ENCODE measurements at regions not wholly inside any gene's neighbourhood (a gene's known extent, or its start where the extent isn't known, plus 50 kb on each side); places are given as distances from the start of the nearest gene placed in this dataset.
"Not testable (repeated sequence)": the region's sequence is repeated elsewhere in the genome, so short reads cannot be mapped to it uniquely, and the experiment has no call there.

GRCh38 chr10:57692255-57692980, 575.3 kb downstream of the IPMK start:
- no peak for ATAC-seq
- Mint-ChIP-seq H3K27ac (no peak overlapping the region), H3K4me1 (no peaks in the 10 kb centered on the region), H3K9me3 (peaks cover 0 to 3% (median 0%) of the 10 kb centered on the region in 9 donors), H3K27me3 (no peaks in the 10 kb centered on the region), H3K4me3 (no peak overlapping the region), H3K36me3 (no peaks in the 10 kb centered on the region)
- DNase-seq, result no peak
- POLR2A ChIA-PET, result no interaction called here

- Mint-ChIP-seq H3K4me3 (no peak overlapping the region), H3K4me1 (no peaks in the 10 kb centered on the region), H3K9me3 (peaks cover 0 to 3% (median 0%) of the 10 kb centered on the region in 9 donors), H3K36me3 (no peaks in the 10 kb centered on the region), H3K27ac (no peak overlapping the region), H3K27me3 (no peaks in the 10 kb centered on the region)
- ATAC-seq (no peak), DNase-seq (no peak)
- POLR2A ChIA-PET, result no interaction called here
These were observed 577.9 kb downstream of the IPMK start for GRCh38 chr10:57689596-57690297.

- DNase-seq, result no peak
- Mint-ChIP-seq H3K36me3 (no peaks in the 10 kb centered on the region), H3K27me3 (peaks cover 0 to 1% (median 0%) of the 10 kb centered on the region in 5 donors), H3K27ac (no peak overlapping the region), H3K4me1 (no peaks in the 10 kb centered on the region), H3K4me3 (no peak overlapping the region), H3K9me3 (peaks cover 0 to 12% (median 3%) of the 10 kb centered on the region in 9 donors)
- POLR2A ChIA-PET, result no interaction called here
- no peak for ATAC-seq
These were observed 587.8 kb downstream of the IPMK start for GRCh38 chr10:57679916-57680315.

- H3K27me3 Mint-ChIP-seq, result no peaks in the 10 kb centered on the region
- no peaks in the 10 kb centered on the region for H3K4me1 Mint-ChIP-seq
- DNase-seq (no peak), ATAC-seq (no peak)
- POLR2A ChIA-PET, result no interaction called here
- no peaks in the 10 kb centered on the region for H3K36me3 Mint-ChIP-seq
- no peak overlapping the region for H3K4me3 Mint-ChIP-seq
- peaks cover 0 to 19% (median 5%) of the 10 kb centered on the region in 9 donors for H3K9me3 Mint-ChIP-seq
- H3K27ac Mint-ChIP-seq, result no peak overlapping the region
These were observed 592.6 kb downstream of the IPMK start for GRCh38 chr10:57675125-57675524.

GRCh38 chr10:57673446-57673960, 594.2 kb downstream of the IPMK start:
- ATAC-seq, result no peak
- H3K4me1 Mint-ChIP-seq, result no peaks in the 10 kb centered on the region
- no peak overlapping the region for H3K4me3 Mint-ChIP-seq
- H3K9me3 Mint-ChIP-seq, result peaks cover 0 to 12% (median 5%) of the 10 kb centered on the region in 9 donors
- H3K27me3 Mint-ChIP-seq, result no peaks in the 10 kb centered on the region
- H3K27ac Mint-ChIP-seq, result no peak overlapping the region
- POLR2A ChIA-PET, result interaction anchor here (0.5 kb wide), 1 partner anchor 55 kb away, joined by 3 read pairs; no protein-coding TSS in a partner anchor
- DNase-seq, result no peak
- no peaks in the 10 kb centered on the region for H3K36me3 Mint-ChIP-seq

- H3K4me3 Mint-ChIP-seq, result no peak overlapping the region
- no peak for DNase-seq
- ATAC-seq, result no peak
- POLR2A ChIA-PET, result no interaction called here
- no peaks in the 10 kb centered on the region for H3K36me3 Mint-ChIP-seq
- H3K4me1 Mint-ChIP-seq, result no peaks in the 10 kb centered on the region
- H3K27ac Mint-ChIP-seq, result no peak overlapping the region
- H3K9me3 Mint-ChIP-seq, result peaks cover 0 to 10% (median 0%) of the 10 kb centered on the region in 9 donors
- H3K27me3 Mint-ChIP-seq, result no peaks in the 10 kb centered on the region
These were observed 602.9 kb downstream of the IPMK start for GRCh38 chr10:57664815-57665214.

- Mint-ChIP-seq H3K4me3 (no peak overlapping the region), H3K4me1 (no peaks in the 10 kb centered on the region), H3K36me3 (no peaks in the 10 kb centered on the region), H3K27me3 (no peaks in the 10 kb centered on the region), H3K9me3 (peaks cover 0 to 10% (median 0%) of the 10 kb centered on the region in 9 donors), H3K27ac (no peak overlapping the region)
- DNase-seq, result no peak
- no peak for ATAC-seq
- POLR2A ChIA-PET, result no interaction called here
These were observed 604.3 kb downstream of the IPMK start for GRCh38 chr10:57663401-57663800.

GRCh38 chr10:57661206-57661605, 606.5 kb downstream of the IPMK start:
- Mint-ChIP-seq H3K27ac (no peak overlapping the region), H3K9me3 (peaks cover 0 to 10% (median 0%) of the 10 kb centered on the region in 9 donors), H3K4me3 (no peak overlapping the region), H3K36me3 (no peaks in the 10 kb centered on the region), H3K4me1 (no peaks in the 10 kb centered on the region), H3K27me3 (no peaks in the 10 kb centered on the region)
- no peak for DNase-seq
- POLR2A ChIA-PET, result no interaction called here
- ATAC-seq, result no peak

GRCh38 chr10:57657164-57657765, 610.4 kb downstream of the IPMK start:
- POLR2A ChIA-PET, result no interaction called here
- no peaks in the 10 kb centered on the region for H3K36me3 Mint-ChIP-seq
- H3K27ac Mint-ChIP-seq, result peak overlapping the region in 1 of 10 donors; percentile 53
- DNase-seq, result no peak
- no peak for ATAC-seq
- no peaks in the 10 kb centered on the region for H3K9me3 Mint-ChIP-seq
- no peaks in the 10 kb centered on the region for H3K27me3 Mint-ChIP-seq
- H3K4me1 Mint-ChIP-seq, result no peaks in the 10 kb centered on the region
- no peak overlapping the region for H3K4me3 Mint-ChIP-seq

- H3K4me1 Mint-ChIP-seq, result no peaks in the 10 kb centered on the region
- no peaks in the 10 kb centered on the region for H3K27me3 Mint-ChIP-seq
- no peak overlapping the region for H3K4me3 Mint-ChIP-seq
- ATAC-seq, result no peak
- no peak for DNase-seq
- no peaks in the 10 kb centered on the region for H3K36me3 Mint-ChIP-seq
- no peaks in the 10 kb centered on the region for H3K9me3 Mint-ChIP-seq
- POLR2A ChIA-PET, result no interaction called here
- no peak overlapping the region for H3K27ac Mint-ChIP-seq
These were observed 612.8 kb downstream of the IPMK start for GRCh38 chr10:57654856-57655255.

- H3K36me3 Mint-ChIP-seq, DNase-seq, H3K4me1 Mint-ChIP-seq, H3K27ac Mint-ChIP-seq, H3K27me3 Mint-ChIP-seq, POLR2A ChIA-PET, H3K4me3 Mint-ChIP-seq, ATAC-seq: not testable (repeated sequence)
- H3K9me3 Mint-ChIP-seq, result peaks cover 0 to 11% (median 2%) of the 10 kb centered on the region in 9 donors
These were observed 622.6 kb downstream of the IPMK start for GRCh38 chr10:57645108-57645507.

GRCh38 chr10:57638411-57638810, 629.3 kb downstream of the IPMK start:
- no peak for DNase-seq
- POLR2A ChIA-PET, result no interaction called here
- Mint-ChIP-seq H3K27me3 (no peaks in the 10 kb centered on the region), H3K4me3 (no peak overlapping the region), H3K9me3 (peaks cover 0 to 14% (median 2%) of the 10 kb centered on the region in 9 donors), H3K36me3 (no peaks in the 10 kb centered on the region), H3K4me1 (no peaks in the 10 kb centered on the region), H3K27ac (no peak overlapping the region)
- no peak for ATAC-seq

GRCh38 chr10:57628592-57629284, 639.0 kb downstream of the IPMK start:
- no peaks in the 10 kb centered on the region for H3K27me3 Mint-ChIP-seq
- peaks cover 0 to 4% (median 0%) of the 10 kb centered on the region in 9 donors for H3K9me3 Mint-ChIP-seq
- ATAC-seq (no peak), DNase-seq (no peak)
- POLR2A ChIA-PET, result no interaction called here
- no peak overlapping the region for H3K4me3 Mint-ChIP-seq
- H3K4me1 Mint-ChIP-seq, result no peaks in the 10 kb centered on the region
- no peak overlapping the region for H3K27ac Mint-ChIP-seq
- no peaks in the 10 kb centered on the region for H3K36me3 Mint-ChIP-seq
